ENCODE measurements at regions not wholly inside any gene's neighbourhood (a gene's known extent, or its start where the extent isn't known, plus 50 kb on each side); places are given as distances from the start of the nearest gene placed in this dataset.

DNA sequence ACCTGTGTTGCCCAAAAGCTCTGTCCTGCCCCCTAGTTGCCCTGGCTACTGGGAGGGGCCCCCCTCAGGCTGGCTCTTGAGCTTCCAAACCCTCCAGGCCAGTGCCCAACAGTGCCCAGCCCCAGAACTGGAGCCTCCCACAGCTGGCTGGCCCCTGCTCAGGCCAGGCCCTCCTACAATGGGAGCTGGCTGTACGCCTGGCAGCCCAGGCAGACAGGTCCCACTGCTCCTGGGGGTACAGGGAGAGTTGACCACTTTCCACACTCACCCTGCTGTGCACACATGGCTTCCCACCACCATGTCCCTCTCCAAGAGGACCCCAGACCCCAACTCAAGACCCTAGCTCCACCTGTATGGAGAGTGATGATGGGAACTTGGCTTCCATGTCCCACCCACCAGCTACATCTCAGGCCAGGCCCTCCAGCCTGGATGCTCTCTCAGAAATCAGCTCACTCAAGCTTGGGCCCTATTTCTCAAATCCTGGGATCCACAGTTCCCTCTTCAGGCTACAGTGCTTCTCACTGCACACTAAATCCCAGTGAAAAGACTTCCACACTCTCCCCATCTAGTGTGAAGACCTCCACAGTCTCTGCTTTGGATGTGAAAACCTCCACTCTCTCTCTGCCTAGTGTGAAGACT, 92.6 kb downstream of the OAT start:
- no peak for TF ChIP-seq POLR2A (IDR thresholded peaks at IDR 0.05)
- TF ChIP-seq CTCF (IDR thresholded peaks at IDR 0.05): no peak
